IPS DF 19.7 (cell line): ENCODE measurements at regions not wholly inside any gene's neighbourhood (a gene's known extent, or its start where the extent isn't known, plus 50 kb on each side); places are given as distances from the start of the nearest gene placed in this dataset.
"Not testable (repeated sequence)": the region's sequence is repeated elsewhere in the genome, so short reads cannot be mapped to it uniquely, and the experiment has no call there.

ENCODE experiments used
- DNase-seq: peaks from one replicate; pipeline ENCODE4 v3.0.0-alpha.2; 2013; ENCODE audit warnings: low read depth, low spot score

DNA sequence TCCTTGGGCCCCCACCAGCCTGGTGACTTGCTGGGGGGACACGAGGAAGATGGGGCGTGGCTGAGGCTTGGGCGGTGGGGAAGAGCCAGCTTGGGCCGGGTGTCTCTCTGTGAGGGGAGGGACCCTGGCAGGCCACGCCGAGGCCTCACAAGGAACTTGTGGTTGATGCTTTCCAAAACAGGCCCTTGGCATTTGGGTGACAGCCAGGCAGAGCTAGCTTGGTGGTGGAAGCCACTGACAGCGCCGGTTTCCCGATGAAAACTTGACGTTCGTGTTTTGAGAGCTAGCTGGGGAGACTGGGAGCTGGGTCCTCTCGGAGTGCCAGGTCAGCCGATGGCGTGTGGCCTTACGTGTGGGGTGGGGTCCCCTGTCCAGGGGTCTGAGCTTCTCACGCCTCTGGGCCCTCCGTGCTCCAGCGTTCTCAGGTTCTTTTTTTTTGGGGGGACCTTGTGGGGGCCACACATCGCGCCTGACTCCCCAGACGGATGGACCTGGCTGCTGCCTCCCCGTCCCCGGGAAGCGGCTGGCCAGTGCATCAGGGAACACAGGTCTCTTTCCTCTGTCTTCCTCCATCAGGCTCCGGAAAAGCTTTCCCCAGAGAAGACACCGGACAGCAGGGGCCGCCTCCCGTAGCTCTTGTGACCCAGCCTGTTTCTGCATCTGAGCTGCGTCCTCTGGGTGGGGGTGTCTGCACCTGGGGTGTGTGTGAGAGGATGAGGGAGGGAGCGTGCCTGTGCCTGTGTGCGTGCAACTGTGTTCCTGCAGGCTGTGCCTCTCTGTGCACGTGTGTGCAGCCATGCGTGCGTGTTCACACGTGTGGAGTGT, 129.3 kb upstream of the LPCAT1 start:
- DNase-seq: no peak

DNA sequence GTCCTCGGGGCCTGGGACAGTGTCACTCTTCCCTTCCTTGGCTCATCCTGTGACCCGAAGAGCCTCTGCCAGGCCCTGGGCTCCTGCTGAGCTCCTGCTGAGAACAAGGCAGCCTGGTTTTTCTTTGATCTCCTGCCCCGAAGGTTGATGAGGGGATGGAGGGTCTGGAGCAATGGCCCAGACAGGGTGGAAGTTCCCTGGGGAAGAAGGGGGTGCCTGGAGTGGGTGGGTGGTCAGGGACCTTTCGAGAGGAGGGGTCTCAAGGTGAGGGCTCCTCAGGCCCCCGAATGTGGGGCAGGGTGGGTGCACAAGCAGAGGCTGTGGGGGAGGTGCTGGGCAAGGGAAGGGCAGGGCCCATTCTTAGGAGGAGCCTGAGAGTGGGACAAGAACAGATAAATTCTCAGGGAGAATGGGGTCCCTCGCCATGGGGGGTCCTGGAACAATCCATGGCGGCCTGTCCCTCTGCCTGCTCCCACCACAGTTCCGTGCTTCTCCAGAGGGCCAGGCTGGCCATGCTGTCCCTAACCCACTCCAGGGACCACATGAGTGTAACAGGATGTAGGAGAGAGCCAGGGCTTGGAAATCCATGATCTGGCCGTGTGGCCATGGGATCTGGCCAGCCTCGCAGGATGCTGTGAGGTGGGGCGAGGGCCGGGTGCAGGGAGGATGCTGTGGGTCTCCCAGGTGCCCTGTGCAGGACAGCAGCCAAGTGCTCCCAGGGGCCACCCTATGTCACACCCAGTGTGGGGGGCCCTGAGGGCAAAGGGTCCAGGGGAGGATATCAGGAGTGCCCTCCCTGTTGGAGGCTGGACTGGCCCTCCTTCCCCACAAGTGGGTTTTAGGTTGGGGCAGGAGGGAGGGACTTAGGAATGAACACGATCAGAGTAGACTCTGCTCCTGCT, 128.5 kb upstream of the LPCAT1 start:
- no peak for DNase-seq

DNA sequence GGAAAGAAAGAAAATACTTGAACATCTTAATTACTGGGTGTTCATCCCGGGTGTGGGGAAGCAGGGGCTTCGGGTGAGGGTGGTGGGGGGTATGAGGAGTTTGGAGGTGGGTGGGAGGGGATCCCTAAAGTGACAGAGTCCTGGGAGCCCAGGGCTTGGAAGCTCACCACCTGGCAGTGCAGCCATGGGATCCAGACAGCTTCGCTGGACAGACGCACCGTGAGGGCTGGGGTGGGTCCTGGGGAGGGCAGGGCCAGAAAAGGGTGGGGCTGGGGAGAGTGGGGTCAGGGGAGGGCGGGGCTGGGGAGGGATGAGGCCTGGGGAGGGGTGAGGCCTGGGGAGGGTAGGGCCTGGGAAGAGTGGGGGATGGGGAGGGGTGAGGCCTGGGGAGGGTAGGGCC, 127.5 kb upstream of the LPCAT1 start:
- DNase-seq: no peak

DNA sequence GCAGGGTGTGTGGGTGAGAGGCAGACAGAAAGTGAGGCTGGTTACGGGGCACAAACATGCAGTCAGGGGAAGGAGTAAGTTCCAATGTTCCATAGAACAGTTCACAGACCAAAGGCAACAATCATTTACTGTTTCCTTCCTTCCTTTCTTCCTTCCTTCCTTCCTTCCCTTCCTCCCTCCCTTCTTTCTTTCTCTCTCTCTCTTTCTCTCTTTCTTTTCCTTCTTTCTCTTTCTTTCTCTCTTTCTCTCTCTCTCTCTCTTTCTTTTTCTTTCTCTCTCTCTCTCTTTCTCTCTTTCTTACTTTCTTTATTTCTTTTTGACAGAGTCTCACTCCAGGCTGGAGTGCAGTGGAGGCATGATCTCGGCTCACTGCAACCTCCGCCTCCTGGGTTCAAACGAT, 125.8 kb upstream of the LPCAT1 start:
- DNase-seq: no peak

DNA sequence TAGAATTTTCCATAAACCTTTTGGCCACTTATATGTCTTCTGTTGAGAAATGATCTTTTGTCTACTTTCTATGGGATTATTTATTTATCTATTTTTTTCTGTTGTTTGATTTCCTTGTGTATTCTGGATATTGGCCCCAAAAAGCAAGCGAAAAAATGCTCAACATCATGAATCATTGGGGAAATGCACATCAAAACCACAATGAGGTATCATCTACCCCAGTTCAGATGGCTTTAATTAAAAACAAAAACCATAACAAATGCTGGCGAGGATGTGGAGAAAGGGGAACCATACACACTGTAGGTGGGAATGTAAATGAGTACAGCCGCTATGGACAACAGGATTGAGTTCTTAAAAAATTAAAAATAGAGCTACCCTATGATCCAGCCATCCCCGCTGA, 125.0 kb upstream of the LPCAT1 start:
- DNase-seq: no peak

DNA sequence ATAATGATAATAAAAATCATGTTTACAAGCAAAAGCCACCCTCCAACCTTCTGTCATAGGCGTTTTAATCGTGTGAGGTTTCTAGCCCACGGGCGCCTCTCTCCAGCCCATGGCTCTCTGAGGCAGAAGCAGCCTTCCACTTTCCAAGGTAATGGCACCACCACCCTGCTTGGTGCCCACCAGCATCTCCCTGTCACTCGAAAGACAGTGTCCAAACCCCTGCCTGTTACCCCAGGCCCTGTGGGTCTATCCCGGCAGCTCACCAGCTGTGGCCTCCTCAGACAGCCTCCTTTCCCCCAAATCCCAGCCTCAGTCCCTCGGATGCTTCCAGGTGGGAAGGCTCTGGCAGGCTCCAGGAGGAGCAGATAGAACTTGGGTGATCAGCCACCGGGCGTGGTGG, 123.8 kb upstream of the LPCAT1 start:
- no peak for DNase-seq

GRCh38 chr5:1644810-1645571, 121.2 kb upstream of the LPCAT1 start:
- peak; percentile 52 for DNase-seq

GRCh38 chr5:1644393-1644809, 120.6 kb upstream of the LPCAT1 start:
- not testable (repeated sequence) for DNase-seq

- DNase-seq: no peak
Observed at GRCh38 chr5:1643651-1644392, 120.1 kb upstream of the LPCAT1 start.

DNA sequence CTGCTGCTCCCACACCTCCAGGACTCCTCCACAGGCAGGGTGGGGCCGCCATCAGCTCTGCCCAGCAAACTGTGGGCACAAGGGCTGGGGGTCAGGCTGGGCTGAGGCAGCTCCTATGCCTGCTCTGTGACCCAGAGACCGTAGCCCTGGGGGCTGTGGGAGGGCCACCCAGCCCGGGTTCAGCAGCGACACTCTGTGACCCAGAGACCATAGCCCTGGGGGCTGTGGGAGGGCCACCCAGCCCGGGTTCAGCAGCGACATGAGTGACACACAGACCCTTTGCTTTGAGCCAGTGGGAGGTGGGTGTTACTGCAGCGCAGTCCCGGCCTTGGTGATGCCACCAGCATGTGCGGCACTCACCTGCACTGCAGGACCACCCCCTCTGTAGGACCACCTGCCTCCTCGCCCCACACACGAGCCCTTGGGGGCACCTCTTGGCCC, 118.9 kb upstream of the LPCAT1 start:
- DNase-seq: no peak

- DNase-seq: no peak
Observed at GRCh38 chr5:1642221-1642620, 118.5 kb upstream of the LPCAT1 start.

- peak; percentile 84 for DNase-seq
Observed at GRCh38 chr5:1641560-1642166, 117.9 kb upstream of the LPCAT1 start.

GRCh38 chr5:1641041-1641440, 117.3 kb upstream of the LPCAT1 start:
- DNase-seq: no peak

DNA sequence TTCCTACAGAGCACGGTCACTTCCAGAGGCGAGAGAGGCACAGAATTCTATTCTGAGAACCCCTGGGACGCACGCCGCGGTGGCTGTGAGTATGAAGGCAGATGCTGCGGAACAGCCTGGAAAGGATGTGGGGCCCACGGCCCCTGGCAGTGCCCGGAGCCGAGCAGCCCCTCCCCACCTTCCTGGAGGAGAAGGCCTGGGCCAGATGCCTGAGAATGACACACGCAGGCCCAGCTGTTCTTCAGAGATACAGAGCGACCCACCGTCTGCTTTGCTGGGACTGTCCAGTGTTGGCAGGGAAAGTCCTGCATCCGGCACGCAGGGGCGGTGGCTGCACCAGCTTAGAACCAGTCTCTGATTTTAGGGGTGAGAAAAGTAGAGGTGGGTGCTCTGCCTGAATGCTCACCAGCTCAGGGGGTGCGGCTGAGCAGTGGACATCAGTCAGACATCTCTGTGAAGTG, 116.7 kb upstream of the LPCAT1 start:
- no peak for DNase-seq

DNA sequence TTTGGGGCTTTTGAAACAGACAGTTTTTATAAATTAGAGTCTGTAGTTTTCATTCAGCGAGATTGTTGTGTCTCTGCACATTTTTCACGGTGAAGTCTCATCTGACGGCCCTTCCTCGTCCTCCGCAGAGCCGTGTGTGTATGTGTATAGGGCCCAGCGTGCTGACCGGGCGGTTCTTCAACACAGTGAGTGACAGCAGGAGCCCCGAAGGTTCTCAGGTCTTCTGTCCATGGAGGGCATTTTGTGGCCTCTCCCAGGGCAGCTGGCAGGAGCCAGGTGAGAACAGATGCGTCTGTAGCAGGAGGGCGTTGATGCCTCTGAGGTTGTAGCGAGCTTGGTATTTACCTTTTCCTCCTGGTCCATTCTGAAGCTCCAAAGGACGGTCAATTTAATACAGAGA, 116.0 kb upstream of the LPCAT1 start:
- no peak for DNase-seq

DNA sequence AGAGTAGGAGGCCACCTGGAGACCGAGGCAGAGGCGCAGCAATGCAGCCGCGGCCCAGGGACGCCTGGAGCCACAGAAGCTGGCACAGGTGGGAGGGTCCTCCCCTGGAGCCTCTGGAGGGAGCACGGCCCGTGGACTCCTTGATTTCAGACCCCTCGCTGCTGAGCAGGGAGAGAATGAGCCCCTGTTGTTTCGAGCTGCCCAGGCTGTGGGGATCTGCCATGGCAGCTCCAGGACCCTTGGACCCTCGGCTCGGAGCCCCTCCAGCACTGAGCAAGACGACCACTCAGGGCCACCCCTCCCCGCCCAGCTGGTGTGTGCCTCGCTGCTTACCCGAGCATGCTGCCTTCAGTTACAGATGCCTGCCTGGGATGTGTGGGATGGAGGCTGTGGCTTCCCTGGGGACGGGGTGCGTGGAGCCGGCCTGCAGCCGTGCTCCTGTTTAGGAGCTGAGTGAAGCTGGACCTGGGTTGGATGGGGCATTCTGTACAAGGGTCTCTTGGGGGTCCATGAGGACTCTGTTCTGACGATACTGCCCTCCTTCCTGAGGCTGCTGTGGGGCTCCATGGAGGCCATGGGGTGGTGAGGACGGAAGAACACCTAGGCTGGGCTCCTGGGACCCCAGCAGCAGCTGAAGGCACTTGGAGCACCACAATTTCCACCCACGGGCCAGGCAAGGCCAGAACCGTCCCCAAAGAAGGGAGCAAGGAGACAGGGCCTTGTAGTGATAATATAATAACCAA, 115.1 kb upstream of the LPCAT1 start:
- no peak for DNase-seq

DNA sequence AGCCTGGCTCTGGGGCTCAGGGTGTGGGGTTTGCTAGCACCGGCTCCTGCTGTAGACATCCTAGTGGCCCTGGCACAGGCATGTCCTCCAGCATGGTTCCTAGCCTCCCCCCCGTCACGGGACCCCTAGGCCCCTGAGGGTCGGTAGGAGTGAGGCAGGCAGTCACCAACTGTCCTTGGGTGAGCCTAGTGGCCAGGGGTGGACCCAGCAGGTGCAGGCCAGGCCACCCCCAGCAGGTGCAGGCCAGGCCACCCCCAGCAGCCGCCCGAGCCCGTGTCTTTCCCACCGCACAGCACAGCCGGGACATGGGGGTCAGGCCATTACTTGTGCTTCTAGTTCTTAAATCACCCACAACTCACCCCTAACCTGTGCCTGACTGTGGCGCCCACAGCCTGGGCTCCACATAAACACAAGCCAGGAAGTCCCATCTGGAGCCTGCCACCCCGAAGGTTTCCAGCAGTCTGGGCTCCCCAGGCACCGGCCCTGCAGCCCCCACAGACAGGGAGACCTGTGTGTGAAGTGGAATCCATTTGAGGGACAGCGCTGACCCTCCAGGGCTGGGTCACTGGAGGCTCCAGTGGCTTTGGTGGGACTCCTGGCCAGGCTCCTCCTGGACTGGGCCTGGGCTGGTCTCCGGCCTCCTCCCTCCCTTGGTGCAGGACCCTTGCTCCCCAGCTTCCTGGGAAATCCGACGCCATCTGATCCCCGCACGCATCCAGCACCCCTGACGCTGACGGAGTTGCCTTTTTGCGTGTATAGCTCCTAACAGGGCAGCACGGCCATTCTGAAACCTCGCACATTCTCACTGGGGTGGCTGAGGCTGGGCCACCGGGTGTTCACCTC, 114.1 kb upstream of the LPCAT1 start:
- DNase-seq: no peak

DNA sequence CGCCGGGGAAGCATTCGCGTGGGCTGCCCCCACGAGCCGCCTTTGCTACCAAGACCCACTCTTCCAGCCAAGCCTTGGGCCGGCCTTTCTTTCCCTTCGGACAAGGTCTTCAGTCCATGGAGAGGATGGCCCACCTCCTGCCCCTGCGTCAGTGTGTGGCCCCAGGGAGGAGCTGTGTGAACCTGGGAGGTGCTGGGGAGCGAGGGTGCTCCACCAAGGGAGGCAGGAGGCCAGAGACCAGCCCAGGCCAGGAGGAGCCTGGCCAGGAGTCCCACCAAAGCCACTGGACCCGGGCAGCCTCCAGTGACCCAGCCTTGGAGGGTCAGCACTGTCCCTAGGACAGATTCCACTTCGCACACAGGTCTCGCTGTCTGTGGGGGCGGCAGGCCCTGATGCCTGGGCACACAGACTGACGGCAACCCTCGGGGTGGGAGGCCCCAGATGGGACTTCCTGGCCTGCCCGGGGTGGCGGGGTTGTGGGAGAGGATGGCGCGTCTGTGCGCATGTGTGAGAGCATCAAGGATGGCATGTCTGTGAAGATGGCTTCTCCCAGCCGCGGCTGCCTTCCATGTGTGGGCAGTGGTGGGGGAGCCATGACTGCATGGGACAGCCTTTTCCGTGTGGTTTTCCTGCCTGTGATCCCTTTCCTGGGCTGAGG, 113.3 kb upstream of the LPCAT1 start:
- no peak for DNase-seq
